KMS-11 (cell line): ENCODE measurements at regions not wholly inside any gene's neighbourhood (a gene's known extent, or its start where the extent isn't known, plus 50 kb on each side); places are given as distances from the start of the nearest gene placed in this dataset.

Source experiments
- H2AFZ ChIP-seq: fragments of 200-600 bp; sonication (generic); 2 replicates; pipeline ENCODE4 v1.6.1; 2016; ENCODE audit warnings: antibody characterized with exemption, mixed run types, low read depth
- H3K27ac ChIP-seq: fragments of 200-600 bp; sonication (generic); 2 replicates; pipeline ENCODE4 v1.6.1; 2016; ENCODE audit warnings: mild to moderate bottlenecking, mixed run types
- H3K27me3 ChIP-seq: fragments of 200-600 bp; sonication (generic); 2 replicates; pipeline ENCODE4 v1.6.1; 2017; ENCODE audit warnings: mild to moderate bottlenecking, low read depth, mixed run types, moderate library complexity; ENCODE audit not compliant: insufficient read depth
- H3K36me3 ChIP-seq: fragments of 200-600 bp; sonication (generic); 2 replicates; pipeline ENCODE4 v1.6.1; 2017; ENCODE audit warnings: mild to moderate bottlenecking, mixed run types; ENCODE audit not compliant: insufficient read depth
- H3K4me1 ChIP-seq: fragments of 200-600 bp; sonication (generic); 2 replicates; pipeline ENCODE4 v1.6.1; 2016; ENCODE audit warnings: mild to moderate bottlenecking, low read depth, mixed run types; ENCODE audit not compliant: poor library complexity, severe bottlenecking
- H3K4me2 ChIP-seq: fragments of 200-600 bp; sonication (generic); 2 replicates; pipeline ENCODE4 v1.7.0; 2016; ENCODE audit warnings: mild to moderate bottlenecking, mixed run types
- H3K4me3 ChIP-seq: fragments of 200-600 bp; sonication (generic); IDR thresholded peaks from 2 replicates; pipeline ENCODE4 v1.6.1; 2017; ENCODE audit warnings: low read depth, low read length, mixed read lengths; ENCODE audit not compliant: insufficient read depth
- H3K79me2 ChIP-seq: fragments of 200-600 bp; sonication (generic); 2 replicates; pipeline ENCODE4 v1.6.1; 2016; ENCODE audit warnings: low read depth, mixed run types; ENCODE audit not compliant: insufficient read depth
- H3K9ac ChIP-seq: fragments of 200-600 bp; sonication (generic); 2 replicates; pipeline ENCODE4 v1.6.1; 2016; ENCODE audit warnings: mild to moderate bottlenecking, mixed run types
- H4K20me1 ChIP-seq: fragments of 200-600 bp; sonication (generic); 2 replicates; pipeline ENCODE4 v1.6.1; 2016; ENCODE audit warnings: mild to moderate bottlenecking, mixed run types; ENCODE audit not compliant: insufficient read depth
- CTCF ChIP-seq: fragments of 200-600 bp; sonication (generic); conservative IDR thresholded peaks from 2 replicates; pipeline ENCODE4 v1.6.1; 2017; ENCODE audit warnings: low read depth, mild to moderate bottlenecking, antibody characterized with exemption, low read length, moderate library complexity, mixed read lengths

- H4K20me1 ChIP-seq = no peaks in the 10 kb centered on the region
- no peaks in the 10 kb centered on the region for H3K79me2 ChIP-seq
- no peak for TF ChIP-seq CTCF
- no peaks in the 10 kb centered on the region for H3K36me3 ChIP-seq
- H3K4me2 ChIP-seq = no peak overlapping the region
- no peaks in the 10 kb centered on the region for H3K27me3 ChIP-seq
- H3K4me1 ChIP-seq = no peaks in the 10 kb centered on the region
- H3K27ac ChIP-seq = no peak overlapping the region
- H3K9ac ChIP-seq = no peak overlapping the region
- H2AFZ ChIP-seq = no peak overlapping the region
- H3K4me3 ChIP-seq = no peak overlapping the region
Measured at GRCh38 chr1:88472298-88472697, 211.8 kb upstream of the PKN2 start.

- Histone ChIP-seq H2AFZ (no peak overlapping the region), H3K27ac (no peak overlapping the region), H3K4me1 (no peaks in the 10 kb centered on the region), H3K9ac (no peak overlapping the region), H3K4me2 (no peak overlapping the region), H3K4me3 (no peak overlapping the region), H3K36me3 (no peaks in the 10 kb centered on the region), H3K27me3 (no peaks in the 10 kb centered on the region), H3K79me2 (no peaks in the 10 kb centered on the region), H4K20me1 (no peaks in the 10 kb centered on the region)
- no peak for TF ChIP-seq CTCF
Measured at GRCh38 chr1:88472714-88473113, 211.4 kb upstream of the PKN2 start.

GRCh38 chr1:88474555-88475304, 209.3 kb upstream of the PKN2 start:
- H4K20me1 ChIP-seq = no peaks in the 10 kb centered on the region
- no peak overlapping the region for H3K4me3 ChIP-seq
- no peak overlapping the region for H3K9ac ChIP-seq
- H3K4me2 ChIP-seq = no peak overlapping the region
- H3K27ac ChIP-seq = no peak overlapping the region
- H3K4me1 ChIP-seq = no peaks in the 10 kb centered on the region
- H3K36me3 ChIP-seq = no peaks in the 10 kb centered on the region
- H3K79me2 ChIP-seq = no peaks in the 10 kb centered on the region
- no peak for TF ChIP-seq CTCF
- no peaks in the 10 kb centered on the region for H3K27me3 ChIP-seq
- no peak overlapping the region for H2AFZ ChIP-seq

GRCh38 chr1:88484881-88485280, 199.2 kb upstream of the PKN2 start:
- Histone ChIP-seq H3K4me2 (no peak overlapping the region), H4K20me1 (no peaks in the 10 kb centered on the region), H3K27me3 (no peaks in the 10 kb centered on the region), H3K36me3 (no peaks in the 10 kb centered on the region), H3K4me3 (no peak overlapping the region), H3K79me2 (no peaks in the 10 kb centered on the region), H3K9ac (no peak overlapping the region), H3K27ac (no peak overlapping the region), H3K4me1 (no peaks in the 10 kb centered on the region), H2AFZ (no peak overlapping the region)
- TF ChIP-seq CTCF = no peak
